Endothelial cell of umbilical vein (primary cell): ENCODE measurements at regions not wholly inside any gene's neighbourhood (a gene's known extent, or its start where the extent isn't known, plus 50 kb on each side); places are given as distances from the start of the nearest gene placed in this dataset.

Source experiments
- CTCF ChIP-seq, 2 donors: IDR thresholded peaks; 1 replicate in 1 of 2; 2 replicates in 1 of 2; pipeline ENCODE4 v1.5.1; 2011; ENCODE audit warnings: low read length in 2 of 2, mild to moderate bottlenecking in 2 of 2, moderate library complexity in 2 of 2, control low read depth in 1 of 2, inconsistent platforms in 1 of 2, low read depth in 1 of 2; ENCODE audit not compliant: insufficient read depth in 1 of 2; ENCODE audit errors: extremely low read depth in 1 of 2
- EZH2 ChIP-seq: IDR thresholded peaks from 2 replicates; pipeline ENCODE4 v1.6.1; 2012; ENCODE audit warnings: borderline replicate concordance, low read depth, mild to moderate bottlenecking, moderate library complexity, low read length, inconsistent platforms; ENCODE audit not compliant: severe bottlenecking

- TF ChIP-seq CTCF (IDR thresholded peaks at IDR 0.05; ENCODE audit: extremely low read depth in 1 of 2, insufficient read depth in 1 of 2, low read depth in 1 of 2, low read length in 2 of 2) (no peak), EZH2 (no peak)
Observed at GRCh38 chr20:21971436-21971835, 266.0 kb downstream of the PAX1 start.
